ENCODE measurements at regions not wholly inside any gene's neighbourhood (a gene's known extent, or its start where the extent isn't known, plus 50 kb on each side); places are given as distances from the start of the nearest gene placed in this dataset.
"Not testable (repeated sequence)": the region's sequence is repeated elsewhere in the genome, so short reads cannot be mapped to it uniquely, and the experiment has no call there.

DNA sequence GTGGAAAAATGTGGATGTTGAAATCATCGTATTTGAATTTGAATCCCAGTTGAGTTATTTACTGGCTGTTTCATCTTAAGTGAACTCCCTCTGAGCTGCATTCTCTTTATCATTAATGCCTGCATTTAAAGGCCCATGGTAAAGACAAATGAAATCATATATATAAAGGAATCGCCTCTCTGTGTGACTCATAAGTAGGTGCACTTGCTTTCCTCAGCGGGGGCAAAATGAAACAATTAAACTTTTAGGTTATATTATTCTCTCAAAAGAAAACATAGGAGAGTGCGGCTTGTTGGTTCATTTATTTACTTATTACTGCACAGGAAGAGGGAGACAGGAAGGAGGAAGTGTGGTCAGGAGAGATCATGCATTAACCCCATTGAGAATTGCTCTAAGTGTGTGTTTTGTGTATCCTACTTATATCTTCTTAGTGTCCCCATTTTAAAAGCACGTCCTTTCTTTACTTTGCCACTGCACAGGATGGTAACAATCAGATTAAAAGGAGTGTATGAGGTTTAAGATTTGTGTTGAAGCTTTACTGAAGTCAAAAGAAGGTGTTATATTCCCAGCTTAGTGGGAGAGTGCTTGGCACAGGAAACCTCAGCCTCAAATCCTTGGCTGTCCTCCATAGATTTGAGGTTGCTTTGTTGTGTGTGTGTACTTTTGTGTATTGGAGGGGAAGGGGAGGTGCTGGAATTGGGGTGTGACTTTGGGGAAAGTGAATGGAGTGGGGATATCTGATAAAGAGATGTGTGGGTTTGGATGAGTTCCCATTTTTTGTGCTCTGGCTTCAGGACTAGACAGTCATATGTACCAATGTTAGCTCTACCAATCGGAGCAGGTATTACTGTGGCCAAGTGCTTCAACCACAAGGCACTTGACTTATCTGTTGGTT is 595.8 kb upstream of the NR2F2 start:
- no peak for DNase-seq

- no peak for DNase-seq
Measured at GRCh38 chr15:95737060-95737459, 593.4 kb upstream of the NR2F2 start.

- no peak for DNase-seq
Measured at GRCh38 chr15:95739131-95739530, 591.4 kb upstream of the NR2F2 start.

- DNase-seq: no peak
Measured at GRCh38 chr15:95741830-95742229, 588.7 kb upstream of the NR2F2 start.

DNA sequence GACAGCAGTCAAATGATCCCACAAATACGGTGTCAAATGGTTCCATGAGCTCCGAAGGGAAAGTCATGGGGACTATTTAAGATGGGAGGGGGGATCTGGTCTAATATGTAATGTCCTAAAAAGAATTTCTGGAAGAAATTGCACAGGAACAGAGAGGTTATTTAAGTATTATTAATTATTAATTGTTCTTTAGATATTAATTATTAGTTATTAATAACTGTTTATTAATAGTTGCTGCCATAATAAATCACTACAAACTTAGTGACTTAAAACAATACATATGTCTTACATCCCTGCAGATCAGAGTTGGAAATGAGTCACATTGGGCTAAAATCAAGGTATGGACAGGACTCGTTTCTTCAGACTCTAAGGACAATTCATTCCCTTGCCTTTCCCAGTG is 588.2 kb upstream of the NR2F2 start:
- no peak for DNase-seq

GRCh38 chr15:95742836-95743235 is 587.7 kb upstream of the NR2F2 start:
- DNase-seq: no peak

- no peak for DNase-seq
Measured at GRCh38 chr15:95757171-95757570, 573.3 kb upstream of the NR2F2 start.

DNA sequence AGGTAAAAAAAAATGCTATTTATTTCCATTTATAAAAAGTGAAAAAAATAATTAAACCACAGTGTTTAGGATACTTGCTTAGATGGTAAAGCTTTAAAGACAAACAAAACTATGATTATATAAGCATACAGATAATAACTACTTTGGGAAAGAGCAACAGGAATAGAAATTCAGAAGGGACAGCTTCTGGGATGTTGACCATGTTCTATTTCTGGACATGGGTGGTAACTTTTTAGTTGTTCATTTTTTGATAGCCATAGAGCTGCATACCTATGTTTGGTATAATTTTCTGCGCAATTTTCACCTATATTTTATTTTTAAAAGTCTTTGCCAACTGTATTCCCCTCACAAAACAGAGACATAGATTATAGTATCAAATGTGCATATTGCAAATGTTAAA is 572.0 kb upstream of the NR2F2 start:
- DNase-seq: no peak

DNA sequence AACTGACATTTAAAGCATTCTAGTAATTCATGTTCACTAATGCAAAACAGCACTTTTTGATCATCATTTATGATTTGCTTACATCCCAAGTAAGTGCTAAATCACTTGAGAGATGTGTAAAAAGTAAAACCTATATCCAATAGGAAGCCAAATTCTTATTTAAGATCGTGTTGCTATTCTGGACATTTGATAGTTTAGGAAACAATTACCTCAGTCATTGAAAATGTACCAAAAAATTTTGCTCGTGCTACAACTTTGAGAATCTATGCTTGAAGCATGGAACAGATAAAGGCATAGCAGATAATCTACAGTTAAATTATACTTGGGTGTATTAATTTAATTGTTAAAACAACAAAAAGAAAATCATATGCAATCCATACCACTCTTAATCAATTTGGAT is 571.6 kb upstream of the NR2F2 start:
- no peak for DNase-seq

DNA sequence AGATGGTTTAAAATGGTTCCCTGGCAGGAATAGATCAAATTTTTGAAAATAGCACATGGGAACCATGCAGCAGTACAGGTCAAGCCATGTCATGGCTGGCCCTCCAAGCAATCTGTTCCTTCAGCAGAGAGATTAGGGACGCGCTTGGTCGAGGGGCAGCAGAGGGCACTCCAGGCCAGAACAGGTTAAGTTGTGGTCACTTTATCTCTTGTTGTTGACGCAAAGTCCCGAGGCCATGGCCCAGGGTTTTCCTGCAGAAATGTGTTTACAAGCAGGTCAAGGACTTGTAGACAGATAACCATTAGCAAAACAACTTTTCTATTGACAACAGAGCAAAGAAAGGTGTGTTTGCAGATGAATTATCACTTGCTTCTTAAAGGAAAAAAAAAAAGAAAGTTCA is 570.0 kb upstream of the NR2F2 start:
- no peak for DNase-seq

DNA sequence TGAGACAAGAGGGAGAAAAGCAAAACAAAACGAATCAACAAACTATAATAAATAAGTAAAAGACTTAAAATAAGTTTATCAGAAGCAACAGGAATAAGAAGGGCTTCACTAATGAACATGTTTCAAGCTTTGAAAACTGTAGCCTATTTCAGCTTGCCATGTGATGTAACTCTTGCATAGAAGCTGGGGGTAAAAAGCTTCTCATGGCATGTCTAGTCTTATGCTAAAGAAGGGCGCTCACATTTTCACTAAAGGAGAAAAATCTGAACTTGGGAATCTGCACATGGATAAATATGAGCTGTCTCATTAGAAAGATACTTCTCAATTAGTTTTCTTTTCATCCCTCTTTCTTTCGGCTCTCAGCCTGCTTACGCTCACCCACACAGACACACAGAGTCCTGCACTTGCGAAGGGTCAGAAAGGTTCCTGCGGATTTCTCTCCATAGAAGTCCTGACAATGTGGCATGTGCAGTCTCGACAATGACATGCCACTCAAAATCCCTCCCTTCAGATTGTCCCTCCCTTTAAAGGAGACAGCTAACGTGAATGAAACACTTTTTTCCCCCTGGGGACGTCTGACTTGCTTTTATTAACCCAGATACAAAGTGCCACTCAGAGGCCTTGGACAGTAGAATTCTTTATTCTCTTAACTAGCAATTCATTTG is 568.9 kb upstream of the NR2F2 start:
- no peak for DNase-seq

DNA sequence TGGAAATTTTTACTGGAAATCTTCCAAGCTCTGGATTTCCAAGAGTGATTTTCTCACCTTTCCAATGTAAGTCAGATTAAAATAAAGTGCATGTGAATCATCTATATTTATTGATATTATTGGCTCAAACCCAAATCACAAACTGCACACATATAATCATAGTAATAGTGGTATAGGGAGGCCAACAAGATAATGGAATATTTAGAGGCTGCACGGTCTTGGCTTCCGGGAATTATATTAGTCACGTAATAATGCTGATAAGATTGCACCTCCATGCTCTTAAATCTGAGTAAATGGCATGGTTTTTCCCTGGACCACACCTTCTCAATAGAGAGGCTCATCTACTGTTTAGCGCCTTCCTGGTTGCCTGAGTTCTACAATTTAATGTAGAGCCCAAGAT is 567.1 kb upstream of the NR2F2 start:
- no peak for DNase-seq

DNA sequence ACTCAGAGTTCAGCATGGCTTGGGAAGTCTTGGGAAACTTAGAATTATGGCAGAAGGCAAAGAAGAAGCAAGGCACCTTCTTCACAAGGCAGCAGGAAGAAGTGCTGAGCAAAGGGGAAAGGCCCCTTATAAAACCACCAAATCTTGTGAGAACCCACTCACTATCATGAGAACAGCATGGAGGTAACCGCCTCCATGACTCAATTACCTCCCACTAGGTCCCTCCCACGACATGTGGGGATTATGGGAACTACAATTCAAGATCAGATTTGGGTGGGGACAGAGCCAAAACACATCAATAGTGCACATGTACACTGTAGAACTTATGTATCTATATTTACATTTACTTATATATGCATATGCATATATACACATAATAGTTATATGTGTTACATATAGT is 565.3 kb upstream of the NR2F2 start:
- DNase-seq: no peak

DNA sequence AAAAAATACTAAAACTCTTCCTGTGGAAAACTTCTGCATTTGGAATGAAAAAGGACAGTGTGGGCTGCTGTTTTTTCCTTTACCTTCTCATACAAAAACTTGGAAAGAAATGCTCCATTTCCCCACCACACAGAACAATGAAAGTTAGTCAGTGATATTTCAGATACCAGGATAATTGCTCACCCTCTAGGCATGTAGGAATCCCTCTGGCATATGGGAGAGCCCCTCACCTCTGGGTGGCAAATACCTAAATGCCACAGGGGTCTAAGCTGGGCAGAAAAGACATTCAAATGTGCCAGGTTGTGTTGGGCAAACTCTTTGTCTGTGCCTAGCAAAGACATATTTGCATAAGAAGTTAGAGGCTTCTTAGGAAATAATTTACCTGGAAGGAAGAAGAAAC is 560.3 kb upstream of the NR2F2 start:
- DNase-seq: no peak

DNA sequence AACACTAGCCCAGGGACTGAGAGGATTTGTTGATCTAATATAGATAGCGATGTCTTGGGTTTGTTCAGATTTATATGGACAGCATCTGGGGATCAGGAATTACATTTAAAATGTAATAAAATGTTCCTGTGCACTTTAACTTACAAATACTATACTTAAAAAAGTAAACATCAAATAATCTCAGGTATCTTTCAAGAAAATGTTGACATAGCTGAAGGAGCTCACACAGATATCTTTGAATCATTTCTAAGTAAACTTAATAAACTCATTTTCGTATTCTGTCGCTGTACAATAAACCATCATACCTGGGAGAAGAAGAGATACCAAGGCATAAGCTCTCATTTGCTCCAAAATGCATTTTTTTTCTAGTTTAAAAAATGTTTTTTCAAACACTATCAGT is 557.5 kb upstream of the NR2F2 start:
- DNase-seq: no peak

- DNase-seq: no peak
Measured at GRCh38 chr15:95784508-95784907, 546.0 kb upstream of the NR2F2 start.

- DNase-seq: not testable (repeated sequence)
Measured at GRCh38 chr15:95785276-95785675, 545.2 kb upstream of the NR2F2 start.

DNA sequence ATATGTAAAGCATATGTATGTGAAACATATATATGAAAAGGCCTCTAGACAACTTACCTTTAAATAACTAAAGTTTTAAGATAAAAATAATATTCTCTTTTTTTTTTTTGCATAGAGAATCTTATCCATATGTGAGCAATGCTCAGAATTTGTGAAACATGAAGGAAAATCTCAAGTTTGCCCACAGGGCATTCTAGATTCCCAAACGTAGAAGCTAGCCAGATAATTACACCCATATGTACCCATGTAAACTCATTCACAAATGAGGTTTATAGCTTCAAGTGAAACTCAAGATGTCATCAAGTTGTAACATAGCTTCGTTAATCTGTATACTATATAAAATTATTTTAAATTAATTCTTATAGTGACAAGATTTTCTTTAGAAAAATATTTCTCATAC is 537.3 kb upstream of the NR2F2 start:
- peak; percentile 63 for DNase-seq

GRCh38 chr15:95795386-95795785 is 535.1 kb upstream of the NR2F2 start:
- no peak for DNase-seq

- peak; percentile 49 for DNase-seq
Measured at GRCh38 chr15:95799286-95800200, 531.0 kb upstream of the NR2F2 start.

DNA sequence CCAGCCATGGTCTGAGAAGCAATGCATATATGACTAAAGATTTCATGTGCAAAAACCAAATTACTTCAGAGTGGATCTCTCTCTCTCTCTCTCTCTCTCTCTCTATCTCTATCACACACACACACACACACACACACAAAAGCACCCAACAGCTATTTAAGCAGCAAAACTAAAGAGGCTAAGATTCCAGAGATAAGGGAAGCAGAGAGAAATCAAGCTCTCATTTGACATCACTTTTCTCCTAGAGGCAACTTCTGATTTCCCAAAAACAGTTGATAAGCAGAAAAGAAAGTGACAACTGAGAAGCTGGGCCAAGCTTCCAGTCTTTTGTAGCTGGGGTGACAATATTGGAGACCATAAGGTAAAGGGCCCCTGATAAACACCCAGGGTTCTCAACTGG is 526.0 kb upstream of the NR2F2 start:
- DNase-seq: no peak

DNA sequence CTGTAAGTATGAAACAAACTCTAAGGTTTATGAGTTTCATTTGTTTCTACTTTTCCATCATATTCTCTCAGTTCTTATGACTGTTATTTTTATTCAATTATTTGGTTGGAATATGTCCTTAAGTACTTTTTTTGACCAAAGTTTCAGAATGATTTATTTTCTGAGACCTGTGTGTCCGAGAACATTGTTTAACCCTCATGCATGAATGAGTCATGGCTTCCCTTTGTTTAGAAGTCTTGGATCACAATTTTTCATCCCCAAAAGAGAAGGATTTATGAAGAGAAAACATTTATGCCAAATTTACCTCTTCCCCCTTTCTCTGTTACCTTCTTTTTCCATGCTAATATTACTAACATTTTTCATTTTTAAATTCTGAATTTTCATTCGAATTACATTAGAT is 518.0 kb upstream of the NR2F2 start:
- DNase-seq: no peak

DNA sequence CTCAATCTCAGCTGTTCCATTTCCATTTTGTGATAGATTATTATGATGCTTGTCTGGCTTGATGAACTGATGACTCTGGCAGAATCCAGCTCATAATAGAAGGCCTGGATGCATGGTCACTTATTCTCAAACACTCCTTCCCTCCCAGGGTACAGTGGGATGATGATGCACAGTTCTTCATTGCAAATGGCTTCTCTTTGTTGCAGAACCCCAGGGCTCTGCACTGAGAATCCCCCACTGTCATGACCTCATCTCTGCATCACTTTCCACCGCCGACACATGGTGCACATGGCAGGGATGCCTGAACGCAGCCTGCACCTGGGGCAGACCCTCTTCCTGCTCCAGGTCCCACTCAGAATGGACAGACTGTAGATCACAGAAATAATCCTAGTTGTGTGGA is 515.6 kb upstream of the NR2F2 start:
- DNase-seq: no peak

GRCh38 chr15:95816591-95816990 is 513.9 kb upstream of the NR2F2 start:
- DNase-seq: no peak

All from amniotic stem cell (primary cell).